Sigmoid colon (tissue), 6 donors: ENCODE measurements at regions not wholly inside any gene's neighbourhood (a gene's known extent, or its start where the extent isn't known, plus 50 kb on each side); places are given as distances from the start of the nearest gene placed in this dataset.

Source experiments
- DNase-seq: peaks from one replicate; pipeline ENCODE4 v3.0.0-alpha.2; 2019
- H3K27ac ChIP-seq, 4 donors: fragments of 200-600 bp; sonication (generic); one replicate each; pipeline ENCODE4 v1.5.1; 2016 to 2019; ENCODE audit warnings: mild to moderate bottlenecking in 1 of 4
- H3K27me3 ChIP-seq, 3 donors: fragments of 200-600 bp; sonication (generic); one replicate each; pipeline ENCODE4 v1.5.1; 2019; ENCODE audit warnings: mild to moderate bottlenecking in 1 of 3
- H3K36me3 ChIP-seq, 4 donors: fragments of 200-600 bp; sonication (generic); one replicate each; pipeline ENCODE4 v1.5.1; 2016 to 2019
- H3K4me1 ChIP-seq, 4 donors: fragments of 200-600 bp; sonication (generic); one replicate each; pipeline ENCODE4 v1.5.1; 2017 to 2019
- H3K4me3 ChIP-seq, 4 donors: fragments of 200-600 bp; sonication (generic); one replicate each; pipeline ENCODE4 v1.5.1; 2017 to 2019; ENCODE audit warnings: mild to moderate bottlenecking in 2 of 4, moderate library complexity in 1 of 4
- H3K9me3 ChIP-seq, 4 donors: fragments of 200-600 bp in 3 of 4; sonication (generic) in 3 of 4; one replicate each; pipeline versions ENCODE4 v1.5.1 to v1.6.1; 2013 to 2019
- EP300 ChIP-seq, 4 donors: sonication (generic); formaldehyde crosslinking; IDR thresholded peaks; one replicate each; pipeline ENCODE4 v1.6.1; 2017; ENCODE audit warnings: antibody characterized with exemption in 4 of 4
- POLR2A ChIP-seq, 2 donors: fragments of 450-650 bp; IDR thresholded peaks; one replicate each; pipeline ENCODE4 v1.6.1; 2016; ENCODE audit warnings: antibody characterized with exemption in 2 of 2, mild to moderate bottlenecking in 2 of 2, moderate library complexity in 2 of 2
- POLR2AphosphoS5 ChIP-seq, 4 donors: sonication (generic); formaldehyde crosslinking; IDR thresholded peaks; one replicate each; pipeline ENCODE4 v1.6.1; 2017; ENCODE audit warnings: antibody characterized with exemption in 4 of 4
- WGBS, 2 donors: extraction: QIAGEN DNeasy Blood & Tissue Kit; methylation state at CpG; one replicate each; pipeline ENCODE4 v1.1.7; 2013; 5-methylcytosine and 5-hydroxymethylcytosine counted together
- intact Hi-C: fragments of 100-400 bp; cut with DNase I; formaldehyde crosslinking; loops from one replicate; pipeline ENCODE4 v1.15.1; 2023
- TF ChIP-seq, protein P1 (sequence below), 4 experiments: fragments of 450-650 bp in 3 of 4; fragments of 200-600 bp in 1 of 4; IDR thresholded peaks; one replicate each; pipeline ENCODE4 v1.5.1; 2016 to 2019; ENCODE audit warnings: antibody characterized with exemption in 4 of 4, mild to moderate bottlenecking in 3 of 4, moderate library complexity in 2 of 4
- donor health status: healthy with polysubstance abuse.
- donor health status: healthy.

DNA sequence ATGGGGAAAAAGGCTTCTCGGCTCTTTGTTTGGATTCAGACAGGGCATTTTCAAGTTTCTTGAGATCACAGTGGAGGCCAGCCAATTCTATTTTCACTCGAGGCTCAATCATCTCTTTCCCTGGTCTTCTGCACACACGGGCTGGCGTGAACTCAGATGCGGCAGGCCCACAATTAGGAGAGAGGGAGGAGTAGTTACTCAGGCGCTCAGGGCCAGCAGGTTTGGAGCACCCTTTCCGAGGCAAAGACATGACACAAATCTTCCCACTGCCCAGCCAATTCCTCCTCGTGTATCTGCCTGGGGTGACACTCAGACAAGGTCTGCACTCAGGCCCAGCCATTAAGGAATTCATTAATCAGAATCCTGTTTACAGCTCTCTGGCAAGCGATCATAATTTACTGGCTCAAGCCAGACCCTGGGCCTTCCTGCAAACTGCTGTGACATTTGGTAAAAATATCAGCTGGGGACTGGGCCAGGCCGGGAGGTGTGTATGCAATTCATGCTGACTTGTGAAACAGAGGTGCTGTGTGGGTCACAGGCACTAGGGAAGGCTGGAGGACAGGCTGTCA is 68.1 kb upstream of the TLE3 start:
- DNase-seq, result peak; percentile 90
- 75 to 79% methylated on average over 10 of the region's 10 CpGs for whole genome bisulfite sequencing, 2 donors
- Histone ChIP-seq H3K4me3 (no peak overlapping the region), H3K27ac (peak overlapping the region; percentile 69 to 82 (median 72)), H3K4me1 (peaks cover 0 to 39% (median 35%) of the 10 kb centered on the region in 4 donors), H3K9me3 (no peaks in the 10 kb centered on the region), H3K36me3 (no peaks in the 10 kb centered on the region), H3K27me3 (no peaks in the 10 kb centered on the region)
- TF ChIP-seq EP300 (IDR thresholded peaks at IDR 0.05) (no peak), POLR2AphosphoS5 (IDR thresholded peaks at IDR 0.05) (peak; percentile 46 to 65 (median 63))
- intact Hi-C loops, result loop anchor here (2.0 kb wide), 1 partner anchor 31 kb away; no protein-coding TSS in a partner anchor

DNA sequence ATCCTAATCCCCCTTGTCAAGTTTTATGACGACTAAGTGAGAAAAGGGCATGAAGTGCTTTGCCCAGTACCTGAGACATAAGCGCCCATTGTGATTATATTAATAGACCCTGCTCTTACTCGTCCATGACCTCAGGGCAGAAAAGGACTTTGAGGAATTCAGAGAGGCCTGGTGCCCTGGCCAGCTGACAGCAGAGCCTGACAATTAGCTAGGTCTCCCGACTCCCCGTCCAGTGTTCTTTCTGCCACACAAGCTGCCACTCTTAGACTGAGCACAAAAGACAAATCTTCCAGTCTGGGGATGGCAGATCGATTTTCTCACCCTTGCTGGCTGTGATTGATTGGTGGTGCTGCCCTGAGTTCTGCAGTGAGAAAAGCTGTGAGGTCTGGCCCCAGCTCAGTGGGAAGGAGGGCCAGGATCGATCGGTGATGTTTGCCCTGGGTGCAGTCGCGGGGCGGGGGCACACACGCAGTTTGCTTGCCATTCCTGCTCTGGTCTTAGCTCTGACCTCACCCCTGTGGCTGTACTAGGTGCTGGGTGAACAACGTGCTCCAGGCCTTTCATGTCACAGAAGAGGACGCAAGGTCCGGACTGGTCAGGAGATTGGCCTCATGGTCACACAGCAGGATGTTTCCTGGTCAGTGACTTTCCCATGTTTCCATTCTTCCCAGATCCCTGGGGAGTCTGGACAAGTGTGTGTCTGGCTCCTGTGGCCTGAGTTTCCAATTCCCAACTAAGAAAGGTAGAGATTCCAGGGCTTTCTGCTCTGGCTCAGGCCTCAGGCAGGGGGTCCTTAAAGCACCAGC is 67.4 kb upstream of the TLE3 start:
- Histone ChIP-seq H3K27ac (peak overlapping the region; percentile 69 to 82 (median 72)), H3K9me3 (no peaks in the 10 kb centered on the region), H3K4me1 (peaks cover 0 to 46% (median 41%) of the 10 kb centered on the region in 4 donors), H3K4me3 (no peak overlapping the region), H3K27me3 (no peaks in the 10 kb centered on the region), H3K36me3 (no peaks in the 10 kb centered on the region)
- DNase-seq, result peak; percentile 65
- no peak for TF ChIP-seq EP300 (IDR thresholded peaks at IDR 0.05)
- TF ChIP-seq POLR2AphosphoS5 (IDR thresholded peaks at IDR 0.05), result no peak
- TF ChIP-seq, protein P1, sequence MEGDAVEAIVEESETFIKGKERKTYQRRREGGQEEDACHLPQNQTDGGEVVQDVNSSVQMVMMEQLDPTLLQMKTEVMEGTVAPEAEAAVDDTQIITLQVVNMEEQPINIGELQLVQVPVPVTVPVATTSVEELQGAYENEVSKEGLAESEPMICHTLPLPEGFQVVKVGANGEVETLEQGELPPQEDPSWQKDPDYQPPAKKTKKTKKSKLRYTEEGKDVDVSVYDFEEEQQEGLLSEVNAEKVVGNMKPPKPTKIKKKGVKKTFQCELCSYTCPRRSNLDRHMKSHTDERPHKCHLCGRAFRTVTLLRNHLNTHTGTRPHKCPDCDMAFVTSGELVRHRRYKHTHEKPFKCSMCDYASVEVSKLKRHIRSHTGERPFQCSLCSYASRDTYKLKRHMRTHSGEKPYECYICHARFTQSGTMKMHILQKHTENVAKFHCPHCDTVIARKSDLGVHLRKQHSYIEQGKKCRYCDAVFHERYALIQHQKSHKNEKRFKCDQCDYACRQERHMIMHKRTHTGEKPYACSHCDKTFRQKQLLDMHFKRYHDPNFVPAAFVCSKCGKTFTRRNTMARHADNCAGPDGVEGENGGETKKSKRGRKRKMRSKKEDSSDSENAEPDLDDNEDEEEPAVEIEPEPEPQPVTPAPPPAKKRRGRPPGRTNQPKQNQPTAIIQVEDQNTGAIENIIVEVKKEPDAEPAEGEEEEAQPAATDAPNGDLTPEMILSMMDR (IDR thresholded peaks at IDR 0.05), result no peak
- no peak for TF ChIP-seq POLR2A (IDR thresholded peaks at IDR 0.05)
- WGBS, 2 donors, result 65 to 84% methylated on average over 15 of the region's 15 CpGs
- intact Hi-C loops, result loop anchor here (2.0 kb wide), 1 partner anchor 32 kb away; no protein-coding TSS in a partner anchor

DNA sequence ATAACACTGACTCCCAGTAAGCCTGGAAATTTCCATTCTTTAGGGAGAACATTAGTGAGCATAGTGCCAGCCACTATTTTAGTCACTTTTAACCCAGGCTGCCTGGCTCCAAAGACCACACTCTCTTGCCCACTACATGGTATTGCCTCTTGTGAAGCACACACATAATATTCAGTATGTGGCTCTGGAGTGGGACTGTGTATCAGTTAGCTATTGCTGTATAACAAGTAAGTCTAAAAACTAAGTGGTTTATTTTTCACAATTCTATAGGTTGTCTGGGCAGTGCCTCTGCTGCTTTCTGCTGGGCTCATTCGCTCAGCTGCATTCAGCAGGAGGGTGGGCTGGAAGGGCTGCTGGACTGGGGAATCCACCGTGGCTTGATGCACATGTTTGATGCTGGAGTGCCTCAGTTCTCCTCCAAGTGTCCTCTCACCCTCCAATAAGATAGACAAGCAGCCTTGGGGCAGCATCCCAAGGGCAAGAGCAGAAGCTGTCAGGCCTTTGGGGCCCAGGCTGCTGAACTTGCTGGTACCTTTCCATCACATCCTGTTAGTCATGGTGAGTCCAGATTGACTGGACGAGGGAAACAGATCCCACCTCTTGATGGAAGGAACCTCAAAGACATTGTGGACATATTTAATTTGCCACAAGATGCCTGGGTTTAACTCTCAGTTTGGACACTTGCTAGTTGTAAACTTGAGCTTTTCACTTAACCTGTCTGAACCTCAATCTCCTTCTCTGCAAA is 66.6 kb upstream of the TLE3 start:
- DNase-seq, result peak; percentile 39

DNA sequence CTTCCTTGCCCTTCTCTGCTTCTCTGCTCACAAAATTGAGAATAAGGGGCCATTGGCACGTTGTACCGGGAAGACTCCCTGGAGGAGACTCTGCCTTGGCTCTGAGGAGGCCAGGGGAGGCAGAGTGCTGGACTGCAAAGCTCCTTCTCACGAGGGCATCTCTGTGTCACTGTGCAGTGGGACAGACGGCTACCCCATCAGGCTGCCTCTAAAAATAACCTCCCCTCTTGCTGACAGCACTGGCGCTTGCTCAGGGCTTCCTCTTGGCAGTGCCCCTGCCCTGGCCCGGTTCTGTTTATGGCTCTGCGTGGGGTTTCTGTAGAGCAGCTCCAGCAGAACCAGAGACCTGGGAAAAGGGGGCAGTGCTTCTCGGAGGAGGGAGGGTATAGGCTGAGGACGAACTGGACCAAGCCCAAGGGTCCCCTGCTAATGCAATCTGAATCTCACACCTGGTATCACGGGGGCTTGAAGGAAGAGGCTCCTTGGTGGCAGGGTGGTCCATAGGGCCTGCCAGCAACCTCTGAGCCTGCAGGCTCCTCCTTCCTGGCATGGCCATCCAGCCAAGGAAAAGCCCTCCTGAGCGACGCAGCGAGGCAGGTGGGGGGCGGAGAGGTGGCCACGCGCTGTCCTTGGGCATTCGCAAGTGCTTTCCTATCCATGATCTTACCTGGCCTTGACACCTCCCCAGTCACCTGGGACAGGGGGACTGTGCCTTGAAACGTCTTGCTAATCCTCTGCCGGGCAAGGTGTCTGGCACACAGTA is 63.3 kb upstream of the TLE3 start:
- peak overlapping the region in 3 of 4 donors; percentile 0 to 58 (median 44) for H3K27ac ChIP-seq
- peak; percentile 85 for DNase-seq

More for the DNA sequence above, 66.6 kb upstream of the TLE3 start:
- no peaks in the 10 kb centered on the region for H3K27me3 ChIP-seq
- no peaks in the 10 kb centered on the region for H3K9me3 ChIP-seq
- H3K4me1 ChIP-seq, result peaks cover 0 to 52% (median 46%) of the 10 kb centered on the region in 4 donors
- TF ChIP-seq EP300 (IDR thresholded peaks at IDR 0.05), result no peak
- no peak for TF ChIP-seq POLR2AphosphoS5 (IDR thresholded peaks at IDR 0.05)
- no peak for TF ChIP-seq POLR2A (IDR thresholded peaks at IDR 0.05)
- TF ChIP-seq, protein P1 (IDR thresholded peaks at IDR 0.05), result no peak
- no peak overlapping the region for H3K4me3 ChIP-seq
- intact Hi-C loops, result loop anchor here (2.0 kb wide), 1 partner anchor 32 kb away; no protein-coding TSS in a partner anchor
- H3K27ac ChIP-seq, result peak overlapping the region in 1 of 4 donors; percentile 82
- no peaks in the 10 kb centered on the region for H3K36me3 ChIP-seq
- 92 to 95% methylated on average over 3 of the region's 3 CpGs for WGBS, 2 donors

More for the DNA sequence above, 63.3 kb upstream of the TLE3 start:
- 74 to 78% methylated on average over 19 of the region's 19 CpGs for WGBS, 2 donors
- intact Hi-C loops, result no loop called here
- TF ChIP-seq POLR2A (IDR thresholded peaks at IDR 0.05), result no peak
- TF ChIP-seq, protein P1 (IDR thresholded peaks at IDR 0.05), result no peak
- TF ChIP-seq POLR2AphosphoS5 (IDR thresholded peaks at IDR 0.05), result peak in 2 of 4 donors; percentile 14 to 29
- TF ChIP-seq EP300 (IDR thresholded peaks at IDR 0.05), result peak in 1 of 4 donors; percentile 10
- Histone ChIP-seq H3K9me3 (no peaks in the 10 kb centered on the region), H3K4me3 (no peak overlapping the region), H3K4me1 (peaks cover 0 to 59% (median 49%) of the 10 kb centered on the region in 4 donors), H3K36me3 (no peaks in the 10 kb centered on the region), H3K27me3 (no peaks in the 10 kb centered on the region)
